Tibial nerve (tissue), 4 donors: ENCODE measurements at regions not wholly inside any gene's neighbourhood (a gene's known extent, or its start where the extent isn't known, plus 50 kb on each side); places are given as distances from the start of the nearest gene placed in this dataset.

Experiments
- CTCF ChIP-seq, 5 experiments: fragments of 200-600 bp in 3 of 5; fragments of 450-650 bp in 2 of 5; sonication (generic) in 3 of 5; IDR thresholded peaks; one replicate each; pipeline ENCODE4 v1.5.1; 2016 to 2019; ENCODE audit warnings: antibody characterized with exemption in 5 of 5, mild to moderate bottlenecking in 3 of 5, moderate library complexity in 2 of 5
- EP300 ChIP-seq, 2 donors: sonication (generic); formaldehyde crosslinking; IDR thresholded peaks; one replicate each; pipeline ENCODE4 v1.6.1; 2017; ENCODE audit warnings: antibody characterized with exemption in 2 of 2, mild to moderate bottlenecking in 1 of 2
- POLR2A ChIP-seq, 2 donors: fragments of 450-650 bp; IDR thresholded peaks; one replicate each; pipeline ENCODE4 v1.6.1; 2017; ENCODE audit warnings: antibody characterized with exemption in 2 of 2, mild to moderate bottlenecking in 2 of 2, moderate library complexity in 2 of 2

- TF ChIP-seq CTCF (IDR thresholded peaks at IDR 0.05) = no peak
- no peak for TF ChIP-seq EP300 (IDR thresholded peaks at IDR 0.05)
- no peak for TF ChIP-seq POLR2A (IDR thresholded peaks at IDR 0.05)
These were observed 143.0 kb upstream of the TARS1 start for GRCh38 chr5:33297760-33298216.
